Neural crest cell (in vitro differentiated cells): ENCODE measurements at regions not wholly inside any gene's neighbourhood (a gene's known extent, or its start where the extent isn't known, plus 50 kb on each side); places are given as distances from the start of the nearest gene placed in this dataset.

Experiments used
- DNase-seq: peaks from one replicate; pipeline ENCODE4 v3.0.0; 2021; ENCODE audit warnings: low read depth, mixed read lengths, low spot score
- H3K27ac Mint-ChIP-seq: one replicate; pipeline ENCODE4 v1.8.0; 2021; ENCODE audit warnings: mild to moderate bottlenecking, mixed read lengths; ENCODE audit not compliant: unreplicated experiment
- H3K27me3 Mint-ChIP-seq: 2 replicates; pipeline ENCODE4 v1.8.0; 2021; ENCODE audit warnings: low read depth, mild to moderate bottlenecking, mixed read lengths
- H3K36me3 Mint-ChIP-seq: 2 replicates; pipeline ENCODE4 v1.8.0; 2021; ENCODE audit warnings: low read depth, mild to moderate bottlenecking, mixed read lengths
- H3K4me1 Mint-ChIP-seq: 2 replicates; pipeline ENCODE4 v1.8.0; 2021; ENCODE audit warnings: mixed read lengths
- H3K4me3 Mint-ChIP-seq: one replicate; pipeline ENCODE4 v1.8.0; 2021; ENCODE audit warnings: mild to moderate bottlenecking, mixed read lengths
- H3K9me3 Mint-ChIP-seq: 2 replicates; pipeline ENCODE4 v1.8.0; 2021; ENCODE audit warnings: mixed read lengths
- TF ChIP-seq, protein P1 (sequence below): fragments of 200-600 bp; sonication (generic); conservative IDR thresholded peaks from 2 replicates; pipeline ENCODE4 v1.5.0; 2021; ENCODE audit warnings: antibody characterized with exemption, mild to moderate bottlenecking

DNA sequence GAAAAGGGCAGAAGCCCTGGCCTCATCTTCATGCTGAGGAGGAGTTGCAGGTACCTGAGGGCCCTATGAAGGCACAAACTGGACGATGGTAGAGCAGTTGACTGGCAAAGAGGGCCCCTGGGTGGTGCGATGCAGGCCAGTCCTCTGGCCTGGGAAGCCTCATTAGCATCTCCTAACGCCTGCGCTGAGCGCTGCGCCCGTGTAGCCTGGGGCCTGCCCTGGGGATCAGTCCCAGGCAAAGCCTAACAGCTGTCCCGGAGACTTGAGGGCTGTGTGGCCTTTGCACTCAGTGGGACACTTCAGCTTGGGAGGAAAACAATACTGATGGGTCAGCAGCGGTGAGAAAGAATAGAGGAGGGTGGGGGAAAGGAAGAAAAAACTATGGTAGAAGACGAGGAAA lies 187.7 kb downstream of the RAP2A start:
- Mint-ChIP-seq H3K27me3 (no peaks in the 10 kb centered on the region), H3K36me3 (no peaks in the 10 kb centered on the region), H3K4me3 (no peak overlapping the region), H3K9me3 (no peaks in the 10 kb centered on the region), H3K4me1 (peaks cover 4% of the 10 kb centered on the region), H3K27ac (no peak overlapping the region)
- DNase-seq = peak; percentile 16
- TF ChIP-seq, protein P1, sequence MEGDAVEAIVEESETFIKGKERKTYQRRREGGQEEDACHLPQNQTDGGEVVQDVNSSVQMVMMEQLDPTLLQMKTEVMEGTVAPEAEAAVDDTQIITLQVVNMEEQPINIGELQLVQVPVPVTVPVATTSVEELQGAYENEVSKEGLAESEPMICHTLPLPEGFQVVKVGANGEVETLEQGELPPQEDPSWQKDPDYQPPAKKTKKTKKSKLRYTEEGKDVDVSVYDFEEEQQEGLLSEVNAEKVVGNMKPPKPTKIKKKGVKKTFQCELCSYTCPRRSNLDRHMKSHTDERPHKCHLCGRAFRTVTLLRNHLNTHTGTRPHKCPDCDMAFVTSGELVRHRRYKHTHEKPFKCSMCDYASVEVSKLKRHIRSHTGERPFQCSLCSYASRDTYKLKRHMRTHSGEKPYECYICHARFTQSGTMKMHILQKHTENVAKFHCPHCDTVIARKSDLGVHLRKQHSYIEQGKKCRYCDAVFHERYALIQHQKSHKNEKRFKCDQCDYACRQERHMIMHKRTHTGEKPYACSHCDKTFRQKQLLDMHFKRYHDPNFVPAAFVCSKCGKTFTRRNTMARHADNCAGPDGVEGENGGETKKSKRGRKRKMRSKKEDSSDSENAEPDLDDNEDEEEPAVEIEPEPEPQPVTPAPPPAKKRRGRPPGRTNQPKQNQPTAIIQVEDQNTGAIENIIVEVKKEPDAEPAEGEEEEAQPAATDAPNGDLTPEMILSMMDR = no peak

DNA sequence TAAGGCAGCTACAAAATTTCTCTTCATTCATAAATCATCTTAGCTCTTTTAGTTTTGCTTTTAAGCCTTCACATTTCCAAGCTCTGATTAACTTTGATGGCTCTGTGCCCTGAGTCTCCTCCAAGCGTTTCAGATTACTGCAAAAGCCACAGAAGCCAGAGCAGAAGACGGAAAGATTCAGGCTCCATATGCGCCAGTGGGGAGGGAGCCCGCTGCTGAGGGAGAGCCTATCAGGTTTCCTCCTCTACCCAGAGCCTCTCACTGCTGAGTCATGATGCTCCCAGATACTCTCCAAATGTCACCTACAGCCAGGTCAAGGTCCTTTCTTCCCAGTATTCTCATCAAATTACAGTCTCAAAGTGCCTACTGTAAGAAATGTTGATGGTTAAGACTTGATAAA lies 193.6 kb downstream of the RAP2A start:
- H3K27me3 Mint-ChIP-seq = peaks cover 3% of the 10 kb centered on the region
- no peak for DNase-seq
- H3K36me3 Mint-ChIP-seq = peaks cover 2% of the 10 kb centered on the region
- no peak overlapping the region for H3K27ac Mint-ChIP-seq
- H3K9me3 Mint-ChIP-seq = peaks cover 5% of the 10 kb centered on the region
- H3K4me1 Mint-ChIP-seq = peaks cover 6% of the 10 kb centered on the region
- TF ChIP-seq, protein P1 = no peak
- no peak overlapping the region for H3K4me3 Mint-ChIP-seq

DNA sequence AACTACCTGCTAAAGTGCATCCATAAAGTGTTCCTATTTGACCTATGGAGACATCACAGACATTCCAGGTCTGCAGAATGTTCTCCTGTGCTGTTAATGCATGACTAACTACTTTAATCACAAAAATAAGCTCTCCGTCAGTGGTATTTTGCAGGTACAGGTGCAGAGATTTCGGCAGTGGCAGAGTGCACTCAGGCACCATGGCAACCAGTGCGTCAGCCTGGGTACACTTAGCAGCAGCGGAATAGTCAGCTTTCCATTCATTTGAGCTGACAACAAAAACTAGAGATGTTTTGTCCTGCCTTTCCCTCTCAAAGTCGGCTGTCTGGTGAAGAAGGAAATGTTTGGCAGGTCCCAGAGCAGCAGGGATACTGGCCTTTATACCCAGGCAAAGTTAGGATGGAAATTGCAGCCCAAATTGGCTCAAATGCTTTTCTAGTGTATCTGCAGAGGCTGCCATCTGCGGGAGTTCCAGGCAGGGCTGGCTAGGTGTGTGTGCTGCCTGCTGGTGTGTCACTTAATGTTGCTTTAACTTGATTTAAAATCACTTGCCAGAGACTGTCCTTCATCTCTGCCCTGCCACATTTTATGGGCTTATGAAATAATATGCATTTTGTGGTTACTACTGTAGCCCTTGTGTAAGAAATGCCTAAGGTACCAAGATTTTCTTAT lies 195.8 kb downstream of the RAP2A start:
- TF ChIP-seq, protein P1 = no peak
- DNase-seq = no peak
- Mint-ChIP-seq H3K4me1 (peaks cover 6% of the 10 kb centered on the region), H3K36me3 (peaks cover 2% of the 10 kb centered on the region), H3K9me3 (peaks cover 5% of the 10 kb centered on the region), H3K27me3 (peaks cover 3% of the 10 kb centered on the region), H3K27ac (no peak overlapping the region), H3K4me3 (no peak overlapping the region)

DNA sequence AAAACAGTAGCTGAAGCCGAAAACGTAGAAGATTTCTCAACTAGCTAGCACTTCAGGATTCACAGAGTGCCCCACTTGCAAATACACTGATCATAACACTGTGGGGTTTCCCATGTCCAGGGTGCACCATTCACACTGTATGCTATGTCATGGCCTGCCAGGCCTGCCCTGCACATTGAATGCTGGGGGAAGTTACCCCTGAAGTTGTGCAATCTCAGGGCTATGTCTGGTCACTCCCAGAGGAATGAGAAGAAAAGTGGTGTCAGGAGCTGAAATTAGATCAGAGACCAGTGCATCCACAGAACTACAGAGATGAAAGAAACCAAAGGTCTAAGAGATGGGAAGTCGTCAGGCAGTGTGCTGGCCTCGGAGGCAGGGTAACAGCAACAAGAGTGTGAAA lies 196.8 kb downstream of the RAP2A start:
- peaks cover 5% of the 10 kb centered on the region for H3K9me3 Mint-ChIP-seq
- peaks cover 6% of the 10 kb centered on the region for H3K4me1 Mint-ChIP-seq
- H3K27me3 Mint-ChIP-seq = peaks cover 3% of the 10 kb centered on the region
- DNase-seq = no peak
- H3K36me3 Mint-ChIP-seq = peaks cover 2% of the 10 kb centered on the region
- no peak overlapping the region for H3K4me3 Mint-ChIP-seq
- TF ChIP-seq, protein P1 = no peak
- H3K27ac Mint-ChIP-seq = no peak overlapping the region

DNA sequence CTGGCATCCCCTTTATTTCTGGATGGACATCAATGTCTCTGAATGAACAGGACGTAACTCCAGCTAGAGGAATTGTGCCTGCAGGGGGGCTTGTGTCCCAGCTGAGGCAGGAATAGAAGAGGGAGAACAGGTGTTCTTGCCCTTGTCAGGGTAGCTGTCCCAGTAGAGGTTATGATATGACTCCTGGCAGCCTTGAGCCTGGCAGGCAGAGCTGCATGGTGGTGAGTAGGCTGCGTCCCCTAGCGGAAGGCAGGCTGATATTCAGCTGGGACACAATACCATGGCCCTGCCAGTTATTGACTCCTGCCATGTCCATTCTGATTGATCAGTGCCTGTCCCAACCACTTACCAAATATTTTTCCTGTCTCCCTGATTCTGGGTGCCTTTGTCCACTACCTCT lies 197.2 kb downstream of the RAP2A start:
- no peak for DNase-seq
- TF ChIP-seq, protein P1 = no peak
- peaks cover 6% of the 10 kb centered on the region for H3K4me1 Mint-ChIP-seq
- no peak overlapping the region for H3K27ac Mint-ChIP-seq
- H3K27me3 Mint-ChIP-seq = peaks cover 3% of the 10 kb centered on the region
- peaks cover 5% of the 10 kb centered on the region for H3K9me3 Mint-ChIP-seq
- H3K4me3 Mint-ChIP-seq = no peak overlapping the region
- H3K36me3 Mint-ChIP-seq = peaks cover 2% of the 10 kb centered on the region
